MM.1S (cell line): ENCODE measurements at regions not wholly inside any gene's neighbourhood (a gene's known extent, or its start where the extent isn't known, plus 50 kb on each side); places are given as distances from the start of the nearest gene placed in this dataset.

ENCODE experiments used
- DNase-seq: peaks from one replicate; pipeline ENCODE4 v3.0.0-alpha.2; 2015
- H2AFZ ChIP-seq: fragments of 300-600 bp; sonication (generic); 2 replicates; pipeline ENCODE4 v1.6.0; 2016; ENCODE audit warnings: antibody characterized with exemption, low read length
- H3F3A ChIP-seq: fragments of 300-600 bp; sonication (generic); 2 replicates; pipeline ENCODE4 v1.6.1; 2016; ENCODE audit warnings: mild to moderate bottlenecking, antibody characterized with exemption, low read length, moderate library complexity, mixed read lengths; ENCODE audit not compliant: insufficient read depth
- H3K27ac ChIP-seq: fragments of 300-600 bp; sonication (generic); 2 replicates; pipeline ENCODE4 v1.5.1; 2016; ENCODE audit warnings: mild to moderate bottlenecking, low read length
- H3K27me3 ChIP-seq: fragments of 300-600 bp; sonication (generic); replicated peaks from 2 replicates; pipeline ENCODE4 v1.6.0; 2016; ENCODE audit warnings: low read length; ENCODE audit not compliant: insufficient read depth
- H3K36me3 ChIP-seq: fragments of 300-600 bp; sonication (generic); replicated peaks from 2 replicates; pipeline ENCODE4 v1.6.1; 2016; ENCODE audit warnings: mild to moderate bottlenecking, low read length, mixed read lengths; ENCODE audit not compliant: insufficient read depth
- H3K4me1 ChIP-seq: fragments of 300-600 bp; sonication (generic); 2 replicates; pipeline ENCODE4 v1.6.1; 2016; ENCODE audit warnings: low read length, mixed read lengths
- H3K4me2 ChIP-seq: fragments of 300-600 bp; sonication (generic); 2 replicates; pipeline ENCODE4 v1.6.0; 2016; ENCODE audit warnings: low read depth, low read length
- H3K4me3 ChIP-seq: fragments of 300-600 bp; sonication (generic); 2 replicates; pipeline ENCODE4 v1.5.1; 2016; ENCODE audit warnings: low read length, mixed read lengths
- H3K79me2 ChIP-seq: fragments of 300-600 bp; sonication (generic); 2 replicates; pipeline ENCODE4 v1.6.1; 2016; ENCODE audit warnings: mixed run types, low read length, mixed read lengths
- H3K9ac ChIP-seq: fragments of 300-600 bp; sonication (generic); 2 replicates; pipeline ENCODE4 v1.6.1; 2016; ENCODE audit warnings: low read length, mixed read lengths
- H3K9me2 ChIP-seq: fragments of 300-600 bp; sonication (generic); replicated peaks from 2 replicates; pipeline ENCODE4 v1.6.1; 2016; ENCODE audit warnings: mild to moderate bottlenecking, low read length, mixed read lengths; ENCODE audit not compliant: insufficient read depth
- H3K9me3 ChIP-seq: fragments of 300-600 bp; sonication (generic); replicated peaks from 2 replicates; pipeline ENCODE4 v1.6.1; 2016; ENCODE audit warnings: mild to moderate bottlenecking, low read length, mixed read lengths; ENCODE audit not compliant: insufficient read depth
- H4K20me1 ChIP-seq: fragments of 300-600 bp; sonication (generic); 2 replicates; pipeline ENCODE4 v1.6.1; 2016; ENCODE audit warnings: mild to moderate bottlenecking, low read length, moderate library complexity, mixed read lengths; ENCODE audit not compliant: insufficient read depth
- EZH2 ChIP-seq: fragments of 300-600 bp; sonication (generic); optimal IDR thresholded peaks from 2 replicates; pipeline ENCODE3; 2017; ENCODE audit warnings: low read depth, mild to moderate bottlenecking, antibody characterized with exemption, low read length, mixed read lengths
- EZH2phosphoT487 ChIP-seq: fragments of 300-600 bp; sonication (generic); IDR thresholded peaks from 2 replicates; pipeline ENCODE4 v1.6.1; 2018; ENCODE audit warnings: antibody characterized with exemption, low read length
- TF ChIP-seq, protein P1 (sequence below): fragments of 300-600 bp; sonication (generic); IDR thresholded peaks from 2 replicates; pipeline ENCODE4 v1.5.1; 2016; ENCODE audit warnings: antibody characterized with exemption, low read length, mixed read lengths

DNA sequence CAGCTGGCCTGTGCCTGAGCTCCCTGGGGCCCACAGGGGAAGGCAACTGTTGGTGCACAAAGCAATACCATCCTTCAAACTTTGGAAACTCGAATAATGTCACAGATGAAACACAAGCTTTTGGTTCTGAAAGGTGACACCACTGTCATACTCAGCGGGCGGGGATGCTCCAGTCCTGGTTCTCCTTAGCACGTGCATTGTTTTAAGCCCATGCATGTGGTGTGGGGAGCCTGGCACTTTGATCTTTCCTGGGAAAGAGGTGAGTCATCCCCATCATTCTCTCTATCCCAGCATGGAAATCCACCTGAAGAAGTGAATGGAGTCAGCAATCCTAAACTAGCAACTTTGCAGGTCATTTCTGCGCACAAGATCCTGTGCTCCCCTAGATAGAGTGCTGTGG, 119.6 kb downstream of the GLRX3 start:
- no peaks in the 10 kb centered on the region for H3F3A ChIP-seq
- no peaks in the 10 kb centered on the region for H3K27me3 ChIP-seq
- H3K4me2 ChIP-seq, result no peak overlapping the region
- H3K4me1 ChIP-seq, result no peaks in the 10 kb centered on the region
- TF ChIP-seq EZH2 (no peak), EZH2phosphoT487 (no peak)
- TF ChIP-seq, protein P1, sequence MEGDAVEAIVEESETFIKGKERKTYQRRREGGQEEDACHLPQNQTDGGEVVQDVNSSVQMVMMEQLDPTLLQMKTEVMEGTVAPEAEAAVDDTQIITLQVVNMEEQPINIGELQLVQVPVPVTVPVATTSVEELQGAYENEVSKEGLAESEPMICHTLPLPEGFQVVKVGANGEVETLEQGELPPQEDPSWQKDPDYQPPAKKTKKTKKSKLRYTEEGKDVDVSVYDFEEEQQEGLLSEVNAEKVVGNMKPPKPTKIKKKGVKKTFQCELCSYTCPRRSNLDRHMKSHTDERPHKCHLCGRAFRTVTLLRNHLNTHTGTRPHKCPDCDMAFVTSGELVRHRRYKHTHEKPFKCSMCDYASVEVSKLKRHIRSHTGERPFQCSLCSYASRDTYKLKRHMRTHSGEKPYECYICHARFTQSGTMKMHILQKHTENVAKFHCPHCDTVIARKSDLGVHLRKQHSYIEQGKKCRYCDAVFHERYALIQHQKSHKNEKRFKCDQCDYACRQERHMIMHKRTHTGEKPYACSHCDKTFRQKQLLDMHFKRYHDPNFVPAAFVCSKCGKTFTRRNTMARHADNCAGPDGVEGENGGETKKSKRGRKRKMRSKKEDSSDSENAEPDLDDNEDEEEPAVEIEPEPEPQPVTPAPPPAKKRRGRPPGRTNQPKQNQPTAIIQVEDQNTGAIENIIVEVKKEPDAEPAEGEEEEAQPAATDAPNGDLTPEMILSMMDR, result no peak
- H3K36me3 ChIP-seq, result no peaks in the 10 kb centered on the region
- no peaks in the 10 kb centered on the region for H3K9me3 ChIP-seq
- no peak overlapping the region for H2AFZ ChIP-seq
- no peak for DNase-seq
- no peaks in the 10 kb centered on the region for H3K79me2 ChIP-seq
- no peaks in the 10 kb centered on the region for H3K9me2 ChIP-seq
- H4K20me1 ChIP-seq, result no peaks in the 10 kb centered on the region
- H3K4me3 ChIP-seq, result no peak overlapping the region
- H3K27ac ChIP-seq, result no peak overlapping the region
- H3K9ac ChIP-seq, result no peak overlapping the region

DNA sequence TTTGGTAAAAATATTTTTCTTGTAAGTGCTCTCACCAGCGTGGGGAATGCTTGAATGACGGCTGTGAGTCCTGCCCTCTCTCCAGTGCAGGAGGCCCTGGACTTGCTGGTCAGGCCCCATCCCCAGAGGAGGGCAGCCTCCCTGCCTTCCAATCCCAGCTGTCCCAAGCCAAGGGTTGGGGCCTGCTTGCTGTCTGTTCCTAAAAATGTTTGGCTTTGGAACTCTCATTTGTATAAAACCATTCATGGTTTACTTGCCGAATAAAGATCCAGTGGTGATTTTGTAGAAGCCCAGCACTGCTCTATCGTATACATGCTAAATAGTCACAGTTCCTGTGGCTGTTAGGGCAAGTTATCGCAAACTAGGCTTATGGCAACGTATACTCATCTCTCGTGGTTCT, 121.7 kb downstream of the GLRX3 start:
- TF ChIP-seq, protein P1, result no peak
- TF ChIP-seq EZH2 (no peak), EZH2phosphoT487 (no peak)
- H2AFZ ChIP-seq, result no peak overlapping the region
- no peak overlapping the region for H3K27ac ChIP-seq
- H3K9me3 ChIP-seq, result no peaks in the 10 kb centered on the region
- H3K79me2 ChIP-seq, result no peaks in the 10 kb centered on the region
- no peaks in the 10 kb centered on the region for H3K36me3 ChIP-seq
- no peaks in the 10 kb centered on the region for H3K9me2 ChIP-seq
- H3K9ac ChIP-seq, result no peak overlapping the region
- no peak overlapping the region for H3K4me2 ChIP-seq
- no peaks in the 10 kb centered on the region for H3K27me3 ChIP-seq
- no peaks in the 10 kb centered on the region for H3F3A ChIP-seq
- DNase-seq, result no peak
- no peak overlapping the region for H3K4me3 ChIP-seq
- H4K20me1 ChIP-seq, result no peaks in the 10 kb centered on the region
- H3K4me1 ChIP-seq, result no peaks in the 10 kb centered on the region

DNA sequence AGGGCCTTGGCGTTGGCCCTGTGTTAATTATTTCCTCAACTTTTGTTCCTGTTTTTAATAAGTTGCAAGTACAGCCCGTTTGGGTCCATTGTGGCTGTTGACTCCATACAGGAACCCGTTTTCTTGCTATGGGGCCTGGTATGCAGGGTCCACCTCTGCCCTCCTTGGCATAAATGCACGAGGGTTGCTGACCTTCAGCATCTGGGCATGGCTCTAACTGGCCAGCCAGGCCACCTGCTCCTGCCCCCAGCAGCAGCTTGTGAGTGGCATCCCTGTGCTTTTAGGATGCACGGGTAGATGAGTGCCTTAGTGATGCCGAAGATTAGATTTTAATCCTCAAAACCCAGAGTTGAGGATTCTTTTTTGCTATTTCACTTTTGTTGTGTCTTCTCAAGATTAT, 123.2 kb downstream of the GLRX3 start:
- H3K79me2 ChIP-seq, result no peaks in the 10 kb centered on the region
- H3K27ac ChIP-seq, result no peak overlapping the region
- TF ChIP-seq EZH2 (no peak), EZH2phosphoT487 (no peak)
- TF ChIP-seq, protein P1, result no peak
- no peaks in the 10 kb centered on the region for H3K4me1 ChIP-seq
- no peak overlapping the region for H3K9ac ChIP-seq
- H3K27me3 ChIP-seq, result no peaks in the 10 kb centered on the region
- no peak overlapping the region for H3K4me2 ChIP-seq
- no peaks in the 10 kb centered on the region for H3K36me3 ChIP-seq
- H3K9me2 ChIP-seq, result no peaks in the 10 kb centered on the region
- no peak for DNase-seq
- no peaks in the 10 kb centered on the region for H3F3A ChIP-seq
- no peak overlapping the region for H2AFZ ChIP-seq
- no peaks in the 10 kb centered on the region for H4K20me1 ChIP-seq
- H3K9me3 ChIP-seq, result no peaks in the 10 kb centered on the region
- H3K4me3 ChIP-seq, result no peak overlapping the region
